H9 (cell line): ENCODE measurements at regions not wholly inside any gene's neighbourhood (a gene's known extent, or its start where the extent isn't known, plus 50 kb on each side); places are given as distances from the start of the nearest gene placed in this dataset.

Experiments
- DNase-seq: peaks from one replicate; pipeline ENCODE4 v3.0.0-alpha.2; 2017
- H2AFZ ChIP-seq: one replicate; pipeline ENCODE4 v1.6.1; 2013; ENCODE audit warnings: mild to moderate bottlenecking, low read length, control low read depth, moderate library complexity
- H2AK5ac ChIP-seq: 2 replicates; pipeline ENCODE4 v1.6.1; 2013; ENCODE audit warnings: low read length, control low read depth, mixed read lengths; ENCODE audit not compliant: insufficient read length
- H2BK120ac ChIP-seq: one replicate; pipeline ENCODE4 v1.6.1; 2013; ENCODE audit warnings: low read depth, mild to moderate bottlenecking, low read length, control low read depth, inconsistent platforms; ENCODE audit not compliant: poor library complexity, severe bottlenecking
- H2BK12ac ChIP-seq: 2 replicates; pipeline ENCODE4 v1.6.1; 2013; ENCODE audit warnings: low read length, control low read depth, mixed read lengths, low read depth; ENCODE audit not compliant: insufficient read length
- H2BK15ac ChIP-seq: 2 replicates; pipeline ENCODE4 v1.6.1; 2013; ENCODE audit warnings: low read depth, low read length, control low read depth
- H2BK20ac ChIP-seq: one replicate; pipeline ENCODE4 v1.6.1; 2013; ENCODE audit warnings: low read depth, mild to moderate bottlenecking, low read length, control low read depth, inconsistent platforms; ENCODE audit not compliant: poor library complexity, severe bottlenecking
- H2BK5ac ChIP-seq: 2 replicates; pipeline ENCODE4 v1.6.1; 2013; ENCODE audit warnings: low read length, control low read depth, mixed read lengths; ENCODE audit not compliant: insufficient read length
- H3K14ac ChIP-seq: 2 replicates; pipeline ENCODE4 v1.6.1; 2013; ENCODE audit warnings: low read length, control low read depth; ENCODE audit not compliant: insufficient read depth
- H3K18ac ChIP-seq: 2 replicates; pipeline ENCODE4 v1.6.1; 2013; ENCODE audit warnings: low read depth, mild to moderate bottlenecking, mixed read lengths, low read length, control low read depth; ENCODE audit not compliant: insufficient read length
- H3K23ac ChIP-seq: 2 replicates; pipeline ENCODE4 v1.6.1; 2013; ENCODE audit warnings: low read length, control low read depth, mixed read lengths, low read depth; ENCODE audit not compliant: insufficient read length
- H3K23me2 ChIP-seq: 2 replicates; pipeline ENCODE4 v1.6.1; 2013; ENCODE audit warnings: low read depth, mild to moderate bottlenecking, mixed read lengths, low read length, control low read depth; ENCODE audit not compliant: insufficient read length, poor library complexity, severe bottlenecking
- H3K27ac ChIP-seq: 2 replicates; pipeline ENCODE4 v1.5.1; 2013; ENCODE audit warnings: low read length, control low read depth, mixed read lengths, low read depth; ENCODE audit not compliant: insufficient read length
- H3K27me3 ChIP-seq: 2 replicates; pipeline ENCODE4 v1.6.1; 2013; ENCODE audit warnings: low read length, control low read depth, inconsistent platforms; ENCODE audit not compliant: insufficient read depth
- H3K4ac ChIP-seq: 2 replicates; pipeline ENCODE4 v1.6.1; 2013; ENCODE audit warnings: low read depth, mild to moderate bottlenecking, control low read depth, inconsistent platforms, low read length, moderate library complexity
- H3K4me1 ChIP-seq: 2 replicates; pipeline ENCODE4 v1.6.1; 2013; ENCODE audit warnings: low read length, control low read depth, inconsistent platforms; ENCODE audit not compliant: insufficient read depth
- H3K4me2 ChIP-seq: 2 replicates; pipeline ENCODE4 v1.6.1; 2013; ENCODE audit warnings: low read length, control low read depth, mixed read lengths; ENCODE audit not compliant: insufficient read length, insufficient read depth
- H3K56ac ChIP-seq: 2 replicates; pipeline ENCODE4 v1.6.1; 2013; ENCODE audit warnings: low read depth, mild to moderate bottlenecking, mixed read lengths, low read length, control low read depth; ENCODE audit not compliant: insufficient read length
- H3K79me1 ChIP-seq: 2 replicates; pipeline ENCODE4 v1.6.1; 2013; ENCODE audit warnings: low read depth, mild to moderate bottlenecking, moderate library complexity, low read length, control low read depth, inconsistent platforms; ENCODE audit not compliant: insufficient read depth, poor library complexity, severe bottlenecking
- H3K79me2 ChIP-seq: 2 replicates; pipeline ENCODE4 v1.6.1; 2013; ENCODE audit warnings: low read length, control low read depth, inconsistent platforms; ENCODE audit not compliant: insufficient read depth
- H3K9ac ChIP-seq: 2 replicates; pipeline ENCODE4 v1.6.1; 2013; ENCODE audit warnings: low read length, control low read depth, mixed read lengths; ENCODE audit not compliant: insufficient read length; ENCODE audit errors: extremely low read depth
- H3K9me3 ChIP-seq: one replicate; pipeline ENCODE4 v1.6.1; 2013; ENCODE audit warnings: low read depth, low read length, inconsistent platforms; ENCODE audit not compliant: control insufficient read depth
- H3T11ph ChIP-seq: one replicate; pipeline ENCODE4 v1.6.1; 2013; ENCODE audit warnings: mild to moderate bottlenecking, low read length, control low read depth, inconsistent platforms
- H4K20me1 ChIP-seq: one replicate; pipeline ENCODE4 v1.6.1; 2013; ENCODE audit not compliant: control insufficient read depth, insufficient read length, insufficient read depth
- H4K5ac ChIP-seq: 2 replicates; pipeline ENCODE4 v1.6.1; 2013; ENCODE audit warnings: low read depth, mild to moderate bottlenecking, mixed read lengths, low read length, control low read depth; ENCODE audit not compliant: insufficient read length
- H4K8ac ChIP-seq: replicated peaks from 2 replicates; pipeline ENCODE4 v1.6.1; 2013; ENCODE audit warnings: low read length, control low read depth, mixed read lengths, low read depth; ENCODE audit not compliant: insufficient read length
- H4K91ac ChIP-seq: 2 replicates; pipeline ENCODE4 v1.6.1; 2013; ENCODE audit warnings: low read depth, mild to moderate bottlenecking, moderate library complexity, mixed read lengths, low read length, control low read depth; ENCODE audit not compliant: insufficient read length
- H3K27ac Mint-ChIP-seq, 3 experiments: 2 replicates in 2 of 3; 3 replicates in 1 of 3; pipeline ENCODE4 v1.8.0; 2020 to 2021; ENCODE audit warnings: mixed read lengths in 3 of 3, mild to moderate bottlenecking in 1 of 3, moderate library complexity in 1 of 3
- H3K27me3 Mint-ChIP-seq: 2 replicates; pipeline ENCODE4 v1.8.0; 2021; ENCODE audit warnings: low read depth, mild to moderate bottlenecking, moderate library complexity, mixed read lengths
- H3K36me3 Mint-ChIP-seq, 3 experiments: 2 replicates in 2 of 3; 3 replicates in 1 of 3; pipeline ENCODE4 v1.8.0; 2020 to 2021; ENCODE audit warnings: low read depth in 3 of 3, mixed read lengths in 3 of 3; ENCODE audit not compliant: insufficient read depth in 1 of 3
- H3K4me1 Mint-ChIP-seq, 2 experiments: 2 replicates each; pipeline ENCODE4 v1.8.0; 2020; ENCODE audit warnings: mixed read lengths in 2 of 2
- H3K4me3 Mint-ChIP-seq, 2 experiments: 2 replicates in 1 of 2; 3 replicates in 1 of 2; pipeline ENCODE4 v1.8.0; 2020 to 2021; ENCODE audit warnings: mild to moderate bottlenecking in 2 of 2, mixed read lengths in 2 of 2, moderate library complexity in 1 of 2
- H3K9me3 Mint-ChIP-seq, 2 experiments: 2 replicates in 1 of 2; 3 replicates in 1 of 2; pipeline ENCODE4 v1.8.0; 2020; ENCODE audit warnings: mild to moderate bottlenecking in 2 of 2, mixed read lengths in 2 of 2, moderate library complexity in 1 of 2
- WGBS: extraction: QIAGEN DNeasy Blood & Tissue Kit; methylation state at CpG from one replicate; pipeline ENCODE4 v1.1.7; 2013; ENCODE audit warnings: missing lambda C conversion rate, low lambda C conversion rate, mixed read lengths; ENCODE audit not compliant: insufficient read length; ENCODE audit errors: extremely low coverage; 5-methylcytosine and 5-hydroxymethylcytosine counted together
- TF ChIP-seq, protein P1 (sequence below): fragments of 200-600 bp; sonication (generic); conservative IDR thresholded peaks from 3 replicates; pipeline ENCODE4 v1.8.0; 2021; ENCODE audit warnings: antibody characterized with exemption, mild to moderate bottlenecking

DNA sequence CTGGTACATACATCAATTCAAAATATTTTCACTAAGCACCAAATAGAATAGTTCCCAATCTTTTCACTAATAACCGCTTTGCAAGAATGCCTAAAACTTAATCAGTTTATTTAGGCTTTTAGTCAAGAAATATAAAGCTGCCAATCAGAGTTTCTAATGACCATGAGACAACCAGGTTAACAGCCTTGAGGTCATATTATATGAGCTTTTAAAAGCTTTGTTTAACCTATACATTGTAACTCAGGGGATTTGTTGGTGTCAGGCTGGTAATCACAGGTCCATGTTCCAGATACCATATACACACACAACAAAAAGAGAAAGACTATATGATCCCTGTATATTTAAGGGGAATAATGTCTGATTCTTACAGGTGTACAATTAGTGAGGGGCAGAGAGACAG is 246.2 kb upstream of the ADGRL2 start:
- DNase-seq: no peak
- H3K4me1 ChIP-seq: peaks cover 4% of the 10 kb centered on the region; the same call in 1 of the 2 replicates
- no peak overlapping the region for H4K8ac ChIP-seq
- H3T11ph ChIP-seq: no peak overlapping the region
- Mint-ChIP-seq H3K27me3 (no peaks in the 10 kb centered on the region), H3K27ac (no peak overlapping the region; a peak in 1 of 7 replicates), H3K36me3 (no peaks in the 10 kb centered on the region), H3K9me3 (no peaks in the 10 kb centered on the region; a peak in 1 of 5 replicates), H3K4me1 (peaks cover 48 to 50% of the 10 kb centered on the region in 2 experiments), H3K4me3 (no peak overlapping the region)
- no peak overlapping the region for H2BK5ac ChIP-seq
- H2BK15ac ChIP-seq: no peak overlapping the region
- H3K14ac ChIP-seq: no peak overlapping the region
- H4K91ac ChIP-seq: no peak overlapping the region
- H3K27me3 ChIP-seq: no peaks in the 10 kb centered on the region
- H2BK20ac ChIP-seq: no peak overlapping the region
- no peaks in the 10 kb centered on the region for H3K79me2 ChIP-seq
- no peak overlapping the region for H3K18ac ChIP-seq
- no peaks in the 10 kb centered on the region for H3K79me1 ChIP-seq
- H2AK5ac ChIP-seq: no peak overlapping the region
- no peak overlapping the region for H2BK12ac ChIP-seq
- no peaks in the 10 kb centered on the region for H3K23me2 ChIP-seq
- no peaks in the 10 kb centered on the region for H4K20me1 ChIP-seq
- H3K56ac ChIP-seq: no peak overlapping the region
- H3K9me3 ChIP-seq: no peaks in the 10 kb centered on the region
- H3K23ac ChIP-seq: no peak overlapping the region
- no peak overlapping the region for H3K4ac ChIP-seq
- no peak overlapping the region for H3K27ac ChIP-seq
- no CpG with 5 or more reads among the region's 1 CpG for WGBS
- H3K9ac ChIP-seq: no peak overlapping the region
- no peak overlapping the region for H2AFZ ChIP-seq
- TF ChIP-seq, protein P1, sequence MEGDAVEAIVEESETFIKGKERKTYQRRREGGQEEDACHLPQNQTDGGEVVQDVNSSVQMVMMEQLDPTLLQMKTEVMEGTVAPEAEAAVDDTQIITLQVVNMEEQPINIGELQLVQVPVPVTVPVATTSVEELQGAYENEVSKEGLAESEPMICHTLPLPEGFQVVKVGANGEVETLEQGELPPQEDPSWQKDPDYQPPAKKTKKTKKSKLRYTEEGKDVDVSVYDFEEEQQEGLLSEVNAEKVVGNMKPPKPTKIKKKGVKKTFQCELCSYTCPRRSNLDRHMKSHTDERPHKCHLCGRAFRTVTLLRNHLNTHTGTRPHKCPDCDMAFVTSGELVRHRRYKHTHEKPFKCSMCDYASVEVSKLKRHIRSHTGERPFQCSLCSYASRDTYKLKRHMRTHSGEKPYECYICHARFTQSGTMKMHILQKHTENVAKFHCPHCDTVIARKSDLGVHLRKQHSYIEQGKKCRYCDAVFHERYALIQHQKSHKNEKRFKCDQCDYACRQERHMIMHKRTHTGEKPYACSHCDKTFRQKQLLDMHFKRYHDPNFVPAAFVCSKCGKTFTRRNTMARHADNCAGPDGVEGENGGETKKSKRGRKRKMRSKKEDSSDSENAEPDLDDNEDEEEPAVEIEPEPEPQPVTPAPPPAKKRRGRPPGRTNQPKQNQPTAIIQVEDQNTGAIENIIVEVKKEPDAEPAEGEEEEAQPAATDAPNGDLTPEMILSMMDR: no peak
- no peak overlapping the region for H2BK120ac ChIP-seq
- no peak overlapping the region for H4K5ac ChIP-seq
- no peak overlapping the region for H3K4me2 ChIP-seq
